PFSK-1 (cell line): ENCODE measurements at regions not wholly inside any gene's neighbourhood (a gene's known extent, or its start where the extent isn't known, plus 50 kb on each side); places are given as distances from the start of the nearest gene placed in this dataset.

Experiments used
- FOXP2 ChIP-seq: optimal IDR thresholded peaks from 2 replicates; pipeline ENCODE3; 2011; ENCODE audit warnings: borderline replicate concordance, control low read depth, inconsistent platforms; ENCODE audit not compliant: insufficient read depth; ENCODE audit errors: extremely low read length, extremely low read depth
- POLR2AphosphoS5 ChIP-seq: IDR thresholded peaks from 2 replicates; pipeline ENCODE4 v1.6.1; 2012; ENCODE audit warnings: low read depth, mild to moderate bottlenecking, control low read depth, low read length, moderate library complexity
- REST ChIP-seq, 2 experiments: IDR thresholded peaks; 2 replicates each; pipeline versions ENCODE4 v1.6.1 to v1.8.0; 2011 to 2012; ENCODE audit warnings: low read depth in 2 of 2, low read length in 2 of 2, control low read depth in 1 of 2, inconsistent platforms in 1 of 2, mild to moderate bottlenecking in 1 of 2, moderate library complexity in 1 of 2; ENCODE audit not compliant: insufficient read depth in 1 of 2
- SIN3A ChIP-seq: IDR thresholded peaks from 2 replicates; pipeline ENCODE4 v1.6.1; 2012; ENCODE audit warnings: mild to moderate bottlenecking, low read length, moderate library complexity, borderline replicate concordance; ENCODE audit not compliant: insufficient read depth
- TAF1 ChIP-seq: IDR thresholded peaks from 2 replicates; pipeline ENCODE4 v1.6.1; 2012; ENCODE audit warnings: low read length, control low read depth, borderline replicate concordance; ENCODE audit not compliant: insufficient read depth

DNA sequence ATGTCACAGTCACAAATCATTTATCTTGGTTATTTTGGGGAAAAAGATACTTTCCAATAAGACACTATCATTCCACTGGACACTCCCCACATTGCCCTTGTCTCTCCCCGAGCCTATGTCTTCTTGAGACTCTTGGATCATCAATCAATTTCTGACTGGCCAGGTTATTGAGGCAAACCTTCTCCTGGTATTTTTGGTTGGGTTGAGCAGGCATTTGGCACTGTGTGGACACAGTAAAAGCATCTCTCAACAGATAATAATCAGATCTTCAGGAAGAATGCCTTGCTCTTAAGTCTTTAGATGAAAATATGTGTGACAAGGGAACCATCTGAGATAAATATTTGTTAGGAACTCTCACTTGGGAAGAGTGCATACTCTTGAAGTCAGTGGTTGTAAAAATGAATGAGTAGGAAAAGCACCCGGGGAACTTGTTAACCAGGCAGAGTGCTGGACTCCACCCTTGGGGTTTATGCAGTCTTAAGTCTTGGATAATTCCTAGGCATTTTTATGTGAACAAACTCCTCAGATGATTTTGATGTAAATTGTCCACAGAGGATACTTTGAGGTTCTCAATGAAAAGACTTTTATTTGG is 223.8 kb upstream of the CLINT1 start:
- no peak for TF ChIP-seq POLR2AphosphoS5
- TF ChIP-seq TAF1: no peak
- no peak for TF ChIP-seq REST (IDR thresholded peaks at IDR 0.05; ENCODE audit: insufficient read depth in 1 of 2, low read depth in 2 of 2, low read length in 2 of 2)
- no peak for TF ChIP-seq FOXP2
- TF ChIP-seq SIN3A: no peak
